ENCODE measurements at regions not wholly inside any gene's neighbourhood (a gene's known extent, or its start where the extent isn't known, plus 50 kb on each side); places are given as distances from the start of the nearest gene placed in this dataset.

GRCh38 chr7:94738071-94738470, 82.1 kb upstream of the SGCE start:
- Mint-ChIP-seq H3K4me1 (no peaks in the 10 kb centered on the region), H3K4me3 (no peak overlapping the region), H3K9me3 (no peaks in the 10 kb centered on the region), H3K27me3 (ENCODE audit: insufficient read depth, low read depth, poor library complexity) (peaks cover 1% of the 10 kb centered on the region), H3K27ac (no peak overlapping the region), H3K36me3 (ENCODE audit: low read depth) (no peaks in the 10 kb centered on the region)
- Histone ChIP-seq H3K27ac (ENCODE audit: low read depth) (no peak overlapping the region), H3K4me2 (no peak overlapping the region), H3K27me3 (ENCODE audit: insufficient read depth) (no peaks in the 10 kb centered on the region), H3K36me3 (ENCODE audit: insufficient read depth) (no peaks in the 10 kb centered on the region), H3K4me1 (ENCODE audit: insufficient read depth) (no peaks in the 10 kb centered on the region), H3K79me2 (replicated peaks; ENCODE audit: insufficient read depth) (no peaks in the 10 kb centered on the region), H3K9me2 (ENCODE audit: insufficient read depth) (no peaks in the 10 kb centered on the region; the same call in 1 of the 2 replicates), H3K4me3 (no peak overlapping the region), H3F3A (replicated peaks; ENCODE audit: low read depth) (no peaks in the 10 kb centered on the region), H2AFZ (no peak overlapping the region), H4K20me1 (replicated peaks; ENCODE audit: insufficient read depth) (no peaks in the 10 kb centered on the region)
- ATAC-seq (no peak), DNase-seq (ENCODE audit: low spot score) (no peak)
- TF ChIP-seq REST (IDR thresholded peaks at IDR 0.05; ENCODE audit: unreplicated experiment): no peak
- TF ChIP-seq CREB1 (CRISPR knock-in tag; IDR thresholded peaks at IDR 0.05; ENCODE audit: low read depth): no peak
- TF ChIP-seq ZNF331 (CRISPR knock-in tag; IDR thresholded peaks at IDR 0.05; ENCODE audit: low read depth): no peak
- no peak for TF ChIP-seq ZNF114 (CRISPR knock-in tag; IDR thresholded peaks at IDR 0.05)

- DNase-seq (ENCODE audit: low spot score) (no peak), ATAC-seq (no peak)
- no peaks in the 10 kb centered on the region for H4K20me1 ChIP-seq (replicated peaks; ENCODE audit: insufficient read depth)
- H3K27me3 ChIP-seq (ENCODE audit: insufficient read depth): no peaks in the 10 kb centered on the region
- peaks cover 1% of the 10 kb centered on the region for H3K27me3 Mint-ChIP-seq (ENCODE audit: insufficient read depth, low read depth, poor library complexity)
- H3K27ac Mint-ChIP-seq: no peak overlapping the region
- no peaks in the 10 kb centered on the region for H3K79me2 ChIP-seq (replicated peaks; ENCODE audit: insufficient read depth)
- no peaks in the 10 kb centered on the region for H3K4me1 Mint-ChIP-seq
- peak overlapping the region; percentile 50; the same call in 1 of the 2 replicates for H2AFZ ChIP-seq
- no peak overlapping the region for H3K4me3 ChIP-seq
- no peaks in the 10 kb centered on the region for H3K36me3 ChIP-seq (ENCODE audit: insufficient read depth)
- no peaks in the 10 kb centered on the region; the same call in 1 of the 2 replicates for H3K9me2 ChIP-seq (ENCODE audit: insufficient read depth)
- no peaks in the 10 kb centered on the region for H3K36me3 Mint-ChIP-seq (ENCODE audit: low read depth)
- H3K9me3 Mint-ChIP-seq: no peaks in the 10 kb centered on the region
- no peak overlapping the region for H3K4me2 ChIP-seq
- TF ChIP-seq ETS1 (IDR thresholded peaks at IDR 0.05) (no peak), EZH2phosphoT487 (IDR thresholded peaks at IDR 0.05; ENCODE audit: unreplicated experiment) (no peak), CREB1 (CRISPR knock-in tag; IDR thresholded peaks at IDR 0.05; ENCODE audit: low read depth) (no peak), ZNF331 (CRISPR knock-in tag; IDR thresholded peaks at IDR 0.05; ENCODE audit: low read depth) (no peak), NANOG (IDR thresholded peaks at IDR 0.05; ENCODE audit: borderline replicate concordance) (no peak), ZNF114 (CRISPR knock-in tag; IDR thresholded peaks at IDR 0.05) (no peak), POLR2AphosphoS5 (IDR thresholded peaks at IDR 0.05; ENCODE audit: low read depth) (no peak)
- no peaks in the 10 kb centered on the region for H3K4me1 ChIP-seq (ENCODE audit: insufficient read depth)
- H3F3A ChIP-seq (replicated peaks; ENCODE audit: low read depth): no peaks in the 10 kb centered on the region
- H3K27ac ChIP-seq (ENCODE audit: low read depth): no peak overlapping the region
- no peak overlapping the region for H3K4me3 Mint-ChIP-seq
Measured at GRCh38 chr7:94739180-94739579, 83.2 kb upstream of the SGCE start.
